ENCODE measurements at regions not wholly inside any gene's neighbourhood (a gene's known extent, or its start where the extent isn't known, plus 50 kb on each side); places are given as distances from the start of the nearest gene placed in this dataset.
"Not testable (repeated sequence)": the region's sequence is repeated elsewhere in the genome, so short reads cannot be mapped to it uniquely, and the experiment has no call there.

- DNase-seq (ENCODE audit: low read depth in 3 of 3, low spot score in 2 of 3) = no peak
Measured at GRCh38 chr4:149870008-149870407, 54.4 kb upstream of the IQCM start.

DNA sequence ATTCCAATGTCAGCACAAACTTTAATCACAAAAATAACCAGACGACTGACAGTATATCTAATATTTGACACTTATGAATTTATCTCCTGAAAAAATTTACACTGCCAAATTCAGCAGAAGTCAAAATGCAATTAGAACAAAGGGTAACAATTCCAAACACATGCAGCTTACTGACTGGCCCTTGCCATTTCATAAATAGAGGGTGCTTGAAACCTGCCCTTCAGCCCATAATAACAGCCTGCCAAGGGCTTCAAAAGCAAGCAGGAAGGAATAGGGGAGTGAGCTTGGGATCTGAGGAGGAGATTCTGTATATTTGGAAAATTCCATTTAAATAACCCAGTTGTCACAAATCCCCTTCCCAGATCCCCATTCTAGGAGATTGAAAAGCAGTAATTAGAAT lies 66.1 kb upstream of the IQCM start:
- no peak for DNase-seq (ENCODE audit: low read depth in 3 of 3, low spot score in 2 of 3)

DNA sequence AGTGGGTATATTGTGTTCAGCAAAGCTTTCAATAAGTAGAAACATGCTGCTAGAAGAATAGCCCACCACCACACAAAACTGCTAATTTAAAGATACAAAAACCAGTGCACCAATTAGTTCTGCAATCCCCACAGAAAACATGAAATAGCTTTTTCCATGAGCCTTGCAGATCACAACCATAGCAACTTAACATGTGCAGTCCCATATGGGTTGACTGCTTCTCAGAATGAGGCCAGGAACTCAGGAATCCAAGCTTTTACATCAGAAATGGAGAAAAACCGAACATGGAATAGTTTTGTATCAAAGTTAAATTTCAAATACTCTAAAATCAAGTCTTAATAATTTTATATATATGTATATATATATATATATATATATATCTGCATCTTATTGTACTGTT lies 66.6 kb upstream of the IQCM start:
- no peak for DNase-seq (ENCODE audit: low read depth in 3 of 3, low spot score in 2 of 3)

DNA sequence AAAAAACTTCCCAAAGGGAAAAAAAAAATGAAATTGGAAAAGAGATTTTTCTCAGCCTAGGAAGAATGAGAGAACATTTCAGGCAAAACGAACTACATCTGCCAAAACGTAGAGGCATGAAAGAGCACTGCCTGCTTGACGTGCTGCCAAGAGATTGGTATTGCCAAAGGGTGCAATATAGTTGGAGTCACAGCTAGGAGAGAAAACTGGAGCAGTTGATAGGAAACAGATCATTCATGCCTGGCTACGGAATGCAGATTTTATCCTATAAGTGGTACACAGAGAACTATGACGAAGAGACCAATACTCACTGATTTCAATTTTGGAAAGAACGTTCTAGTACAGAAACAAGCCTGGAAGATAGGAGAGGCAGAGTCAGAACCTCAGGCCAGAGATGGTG lies 68.4 kb upstream of the IQCM start:
- DNase-seq (ENCODE audit: low read depth in 3 of 3, low spot score in 2 of 3) = no peak

DNA sequence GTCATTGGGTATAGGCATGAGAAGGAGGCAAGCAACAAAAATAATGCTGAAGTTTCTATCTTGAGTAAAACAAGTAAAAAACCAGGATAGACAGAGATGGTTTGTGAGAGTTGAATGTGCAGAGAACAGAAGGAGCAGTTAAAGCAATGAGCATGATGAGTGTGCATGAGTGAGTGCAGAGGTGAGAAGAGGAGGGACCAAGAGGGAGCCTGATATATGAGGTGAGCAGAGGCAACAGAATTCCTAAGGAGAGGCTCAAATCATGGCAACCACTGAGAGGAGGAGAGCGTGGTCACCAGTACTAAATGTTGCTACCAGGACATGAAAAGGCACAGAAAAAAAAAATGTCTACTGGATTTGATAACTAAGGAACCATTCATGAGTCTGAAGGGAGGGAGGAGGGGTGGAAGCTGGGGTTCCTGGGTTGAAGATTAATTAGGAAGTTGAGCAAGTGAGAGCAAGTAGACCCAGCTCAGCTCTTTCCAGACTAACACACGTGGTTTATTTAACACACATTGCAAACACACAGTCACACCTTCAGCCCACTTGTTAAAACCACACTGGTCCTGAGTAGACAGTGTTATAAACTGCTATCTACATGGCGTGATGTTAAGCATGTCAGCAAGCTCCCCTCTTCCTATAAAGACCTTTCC lies 69.0 kb upstream of the IQCM start:
- DNase-seq (ENCODE audit: low read depth in 3 of 3, low spot score in 2 of 3) = no peak

DNA sequence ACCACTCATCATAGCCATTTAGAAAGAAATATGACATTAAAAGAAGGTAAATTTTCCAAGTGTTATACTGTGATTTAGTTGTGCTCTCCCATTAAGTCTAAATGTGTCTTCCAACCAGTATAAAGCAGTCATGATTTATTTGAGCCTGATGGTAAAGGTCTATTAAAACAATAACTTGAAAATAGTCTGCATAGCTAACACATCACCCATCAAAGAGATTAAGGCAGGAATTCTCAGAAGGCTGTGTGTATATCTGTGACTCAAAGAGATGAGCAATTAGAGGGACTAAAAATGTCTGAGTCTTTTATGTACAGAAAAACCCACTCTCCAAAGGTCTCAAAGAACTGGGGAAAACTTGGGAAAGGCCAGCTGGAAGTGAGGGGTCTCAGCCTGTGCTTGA lies 70.3 kb upstream of the IQCM start:
- DNase-seq (ENCODE audit: low read depth in 3 of 3, low spot score in 2 of 3) = no peak

DNA sequence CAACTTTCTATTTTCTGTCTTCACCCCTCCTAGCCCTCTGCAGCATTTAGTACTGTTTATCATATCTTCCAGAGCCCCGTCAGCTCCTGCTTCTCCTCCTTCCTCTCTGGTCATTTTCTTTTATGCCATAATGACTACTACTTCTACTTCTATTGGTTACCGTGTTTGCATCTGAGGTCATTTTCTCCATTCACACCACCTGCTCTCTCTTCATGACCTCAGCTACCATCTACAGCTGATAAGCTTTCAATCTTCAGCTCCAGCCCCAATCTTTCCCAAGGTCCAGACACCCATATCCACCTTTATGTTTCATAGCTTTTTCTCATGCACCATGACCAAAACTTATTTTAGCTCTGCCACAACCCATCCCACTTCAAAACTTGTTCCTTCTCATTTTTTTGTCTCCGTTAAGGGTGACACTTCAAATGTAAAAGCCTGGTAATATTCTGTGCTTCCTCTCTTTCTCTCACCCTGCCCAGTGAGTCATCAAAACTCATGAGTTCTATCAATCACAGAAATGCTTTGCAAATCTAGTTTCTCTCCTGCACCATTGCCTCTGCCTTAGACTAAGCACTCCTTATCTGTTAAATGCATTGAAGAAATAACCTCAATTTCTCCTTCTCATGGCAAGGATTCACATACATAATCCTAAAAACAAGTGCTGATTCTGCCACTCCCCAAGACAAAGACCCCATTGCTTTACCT lies 71.3 kb upstream of the IQCM start:
- DNase-seq (ENCODE audit: low read depth in 3 of 3, low spot score in 2 of 3) = no peak

- DNase-seq (ENCODE audit: low read depth in 3 of 3, low spot score in 2 of 3) = no peak
Measured at GRCh38 chr4:149889991-149890390, 74.3 kb upstream of the IQCM start.

DNA sequence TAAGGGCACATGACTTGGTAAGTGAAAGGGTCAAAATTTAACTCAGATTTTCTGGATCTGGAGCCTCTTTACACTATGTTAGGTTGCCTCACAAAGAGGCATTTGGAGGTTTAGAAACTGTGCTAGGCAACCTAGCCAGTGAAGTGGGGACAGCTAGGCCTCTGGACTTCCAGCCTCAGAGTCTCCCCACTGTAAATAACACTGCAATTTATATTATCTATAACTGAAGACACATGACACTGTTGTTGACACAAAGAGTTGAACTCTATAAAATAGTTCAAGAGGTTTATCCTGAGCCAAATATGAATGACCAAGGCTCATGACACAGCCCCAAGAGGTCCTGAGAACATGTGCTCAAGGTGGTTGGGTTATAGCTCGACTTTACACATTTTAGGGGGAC lies 74.9 kb upstream of the IQCM start:
- DNase-seq (ENCODE audit: low read depth in 3 of 3, low spot score in 2 of 3) = no peak

DNA sequence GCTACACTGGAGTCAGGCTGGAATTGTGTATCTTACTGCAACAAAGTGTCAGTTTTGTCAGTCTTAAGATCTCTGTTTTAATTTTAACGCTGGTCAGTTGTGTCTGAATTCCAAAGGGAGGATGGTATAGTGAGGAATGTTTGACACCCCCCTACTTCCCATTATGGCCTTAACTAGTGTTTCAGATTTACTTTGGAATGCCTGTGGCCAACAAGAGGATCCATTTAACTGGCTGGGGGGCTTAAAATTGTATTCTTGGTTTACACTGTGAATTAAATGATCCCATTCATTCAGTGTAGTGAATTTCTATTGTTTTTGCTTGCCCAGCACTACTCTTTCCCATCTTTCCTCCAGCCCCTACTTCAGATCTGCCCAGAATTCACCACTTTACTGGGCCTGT lies 75.8 kb upstream of the IQCM start:
- no peak for DNase-seq (ENCODE audit: low read depth in 3 of 3, low spot score in 2 of 3)

GRCh38 chr4:149896432-149896831 lies 80.8 kb upstream of the IQCM start:
- DNase-seq (ENCODE audit: low read depth in 3 of 3, low spot score in 2 of 3) = no peak

DNA sequence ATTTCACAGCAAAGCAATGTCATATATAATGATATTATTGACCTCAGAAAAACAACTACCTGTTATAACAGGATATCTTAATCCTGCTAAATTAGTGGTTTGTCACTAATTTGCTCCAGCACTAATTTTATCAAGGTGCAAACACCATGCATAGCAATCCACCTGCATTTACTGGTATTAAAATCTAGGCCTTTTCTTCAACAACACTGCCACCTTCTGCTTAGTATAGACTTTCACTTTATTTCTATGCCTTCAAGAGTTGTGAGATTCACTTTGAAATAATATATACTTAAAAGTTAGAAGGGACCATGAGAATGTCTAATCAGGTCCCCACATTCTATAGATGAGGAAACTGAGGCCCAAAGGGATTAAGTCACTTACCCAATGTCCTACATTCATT lies 82.1 kb upstream of the IQCM start:
- peak in 1 of 3 donors; percentile 31 for DNase-seq (ENCODE audit: low read depth in 3 of 3, low spot score in 2 of 3)

GRCh38 chr4:149901128-149901527 lies 85.5 kb upstream of the IQCM start:
- DNase-seq (ENCODE audit: low read depth in 3 of 3, low spot score in 2 of 3) = no peak

DNA sequence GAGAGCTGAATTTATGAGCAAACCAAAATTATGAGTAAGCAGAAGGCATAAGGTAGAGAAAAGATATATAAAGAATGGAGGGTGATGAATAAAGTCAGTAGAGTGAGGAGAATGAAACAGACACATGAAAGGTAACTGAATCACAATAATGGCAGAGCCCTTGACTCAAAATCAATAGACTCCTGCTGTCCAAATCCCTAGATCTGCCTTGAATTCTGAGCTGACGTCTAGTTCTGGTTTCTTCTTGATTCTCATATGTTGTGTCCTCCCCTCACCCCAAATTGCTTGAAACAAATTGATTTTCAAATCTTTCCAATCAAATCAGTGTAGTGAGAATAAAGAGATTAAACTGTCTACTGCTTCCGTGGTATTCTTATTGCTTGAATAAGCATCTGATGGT lies 86.6 kb upstream of the IQCM start:
- no peak for DNase-seq (ENCODE audit: low read depth in 3 of 3, low spot score in 2 of 3)

- DNase-seq (ENCODE audit: low read depth in 3 of 3, low spot score in 2 of 3) = no peak
Measured at GRCh38 chr4:149910177-149910576, 94.5 kb upstream of the IQCM start.

- DNase-seq (ENCODE audit: low read depth in 3 of 3, low spot score in 2 of 3) = no peak
Measured at GRCh38 chr4:149910604-149911350, 95.1 kb upstream of the IQCM start.

GRCh38 chr4:149911354-149911753 lies 95.7 kb upstream of the IQCM start:
- DNase-seq (ENCODE audit: low read depth in 3 of 3, low spot score in 2 of 3) = no peak

- peak in 1 of 3 donors; percentile 13 for DNase-seq (ENCODE audit: low read depth in 3 of 3, low spot score in 2 of 3)
Measured at GRCh38 chr4:149912000-149912399, 96.4 kb upstream of the IQCM start.

- peak in 2 of 3 donors; percentile 25 to 43 for DNase-seq (ENCODE audit: low read depth in 3 of 3, low spot score in 2 of 3)
Measured at GRCh38 chr4:149914119-149915115, 98.8 kb upstream of the IQCM start.

DNA sequence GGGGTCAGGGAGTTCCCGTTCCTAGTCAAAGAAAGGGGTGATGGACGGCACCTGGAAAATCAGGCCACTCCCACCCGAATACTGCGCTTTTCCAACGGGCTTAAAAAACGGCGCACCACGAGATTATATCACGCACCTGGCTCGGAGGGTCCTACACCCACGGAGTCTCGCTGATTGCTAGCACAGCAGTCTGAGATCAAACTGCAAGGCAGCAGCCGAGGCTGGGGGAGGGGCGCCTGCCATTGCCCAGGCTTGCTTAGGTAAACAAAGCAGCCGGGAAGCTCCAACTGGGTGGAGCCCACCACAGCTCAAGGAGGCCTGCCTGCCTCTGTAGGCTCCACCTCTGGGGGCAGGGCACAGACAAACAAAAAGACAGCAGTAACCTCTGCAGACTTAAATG lies 100.1 kb upstream of the IQCM start:
- DNase-seq (ENCODE audit: low read depth in 3 of 3, low spot score in 2 of 3) = not testable (repeated sequence)

DNA sequence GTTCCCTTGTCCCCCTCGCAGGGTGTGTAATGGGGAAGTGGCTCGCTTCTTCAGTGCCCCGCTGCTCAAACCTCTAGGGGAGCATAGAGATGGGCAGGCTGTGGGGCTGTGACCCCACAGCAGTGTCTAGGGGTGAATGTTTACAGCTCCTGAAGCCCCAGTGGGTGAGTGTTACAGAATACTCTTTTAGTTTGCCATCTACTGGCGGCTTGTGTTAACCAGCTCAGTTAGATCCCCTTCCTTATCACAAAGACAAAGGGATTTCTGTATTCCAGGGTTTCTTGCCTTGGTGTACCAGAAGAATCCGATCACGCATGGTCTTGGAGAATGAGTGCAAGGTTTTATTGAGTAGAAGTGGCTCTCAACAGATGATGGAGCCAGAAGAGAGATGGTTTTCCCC lies 108.1 kb upstream of the IQCM start:
- DNase-seq (ENCODE audit: low read depth in 3 of 3, low spot score in 2 of 3) = no peak

Data from right renal cortex interstitium (tissue), 3 donors.